ENCODE measurements at regions not wholly inside any gene's neighbourhood (a gene's known extent, or its start where the extent isn't known, plus 50 kb on each side); places are given as distances from the start of the nearest gene placed in this dataset.

GRCh38 chr16:55029509-55029908 is 98.8 kb downstream of the IRX5 start:
- TF ChIP-seq CTCF (IDR thresholded peaks at IDR 0.05) (no peak), POLR2A (IDR thresholded peaks at IDR 0.05) (no peak)

Data from testis (tissue), 2 donors.